GM21723 (cell line): ENCODE measurements at regions not wholly inside any gene's neighbourhood (a gene's known extent, or its start where the extent isn't known, plus 50 kb on each side); places are given as distances from the start of the nearest gene placed in this dataset.
A peak's percentile ranks its signal among the peaks of the same experiment; 100 is the strongest.
"Not testable (repeated sequence)": the region's sequence is repeated elsewhere in the genome, so short reads cannot be mapped to it uniquely, and the experiment has no call there.

Source experiments
- ATAC-seq: cut with Tn5 transposase; IDR thresholded peaks from one replicate; pipeline ENCODE4 v1.9.1; 2021; ENCODE audit warnings: mild to moderate bottlenecking, moderate library complexity; ENCODE audit not compliant: unreplicated experiment

DNA sequence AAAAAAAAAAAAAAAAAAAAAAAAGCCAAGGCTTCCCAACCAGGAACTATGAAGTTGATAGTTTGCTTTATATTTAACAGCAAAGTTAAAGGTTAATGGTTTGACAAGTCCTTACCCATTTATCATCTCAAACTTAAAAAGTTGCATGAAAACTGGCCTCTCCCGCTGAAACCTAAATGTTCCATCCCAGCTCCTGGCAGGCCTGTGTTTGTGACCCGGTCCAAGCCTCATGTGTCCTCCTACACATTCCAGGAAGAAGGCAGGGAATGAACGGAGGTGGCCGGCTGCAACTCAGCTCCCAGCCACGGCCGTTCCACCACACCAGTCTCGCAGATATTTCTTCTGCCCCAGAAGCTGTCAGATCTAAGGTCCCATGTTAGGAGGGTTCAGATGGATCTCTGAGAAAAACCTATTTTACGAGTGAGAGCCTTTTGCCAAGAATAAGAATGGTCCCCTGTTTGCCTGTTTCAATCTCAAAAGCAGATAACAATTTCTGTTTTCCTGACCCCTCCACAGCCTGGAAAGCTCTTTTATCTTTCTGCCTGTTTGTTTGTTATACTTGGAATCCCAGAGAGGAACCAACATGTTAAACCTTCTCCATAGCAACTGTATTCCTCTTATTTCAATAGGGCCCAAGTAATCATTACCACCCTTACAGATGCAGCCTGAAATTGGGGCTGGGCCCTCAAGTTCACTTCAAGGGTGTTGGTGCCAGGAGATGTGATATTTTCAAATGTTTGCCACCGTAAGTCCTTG, 56.5 kb downstream of the KCTD12 start:
- no peak for ATAC-seq

DNA sequence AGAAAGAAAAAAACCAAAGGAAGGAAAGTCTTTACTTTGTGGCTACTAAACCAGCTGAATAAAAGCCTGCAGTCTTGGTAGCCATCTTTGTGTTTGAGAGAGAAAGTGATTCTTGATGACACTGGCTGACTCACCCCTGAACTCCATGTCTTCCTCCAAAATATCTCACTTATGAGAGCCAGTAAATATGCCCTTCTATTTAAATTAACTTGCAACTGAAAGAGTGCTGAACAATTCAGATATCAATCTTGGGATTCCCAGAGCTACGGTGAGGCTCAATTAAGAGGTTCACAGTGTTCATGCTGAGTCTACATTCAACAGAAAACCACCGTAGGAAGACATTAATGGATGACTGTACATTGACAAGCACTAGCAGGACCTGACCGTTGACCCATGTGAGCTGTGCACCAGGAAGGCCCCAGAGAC, 57.9 kb downstream of the KCTD12 start:
- peak; percentile 64 for ATAC-seq

GRCh38 chr13:76826527-76826926, 59.7 kb downstream of the KCTD12 start:
- ATAC-seq, result no peak

DNA sequence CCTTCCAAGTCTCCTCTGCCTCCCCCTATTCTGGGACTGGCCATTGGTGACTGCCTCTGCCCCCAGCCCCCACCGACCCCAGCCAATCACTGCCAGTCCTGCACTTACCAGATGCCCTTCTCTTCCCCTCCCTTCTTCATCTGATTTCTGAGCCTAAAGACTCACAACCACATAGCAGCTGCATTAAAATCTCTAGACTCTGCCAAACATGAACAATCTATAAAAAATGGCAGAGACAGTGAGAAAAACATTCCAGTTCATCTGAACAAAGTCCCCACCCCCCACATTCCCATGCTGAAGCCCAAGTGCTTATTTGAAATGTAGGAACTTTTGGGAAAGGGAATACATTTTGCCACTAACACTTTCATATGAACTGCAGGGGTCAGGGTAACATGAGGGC, 60.8 kb downstream of the KCTD12 start:
- no peak for ATAC-seq

GRCh38 chr13:76823969-76824368, 62.2 kb downstream of the KCTD12 start:
- no peak for ATAC-seq

DNA sequence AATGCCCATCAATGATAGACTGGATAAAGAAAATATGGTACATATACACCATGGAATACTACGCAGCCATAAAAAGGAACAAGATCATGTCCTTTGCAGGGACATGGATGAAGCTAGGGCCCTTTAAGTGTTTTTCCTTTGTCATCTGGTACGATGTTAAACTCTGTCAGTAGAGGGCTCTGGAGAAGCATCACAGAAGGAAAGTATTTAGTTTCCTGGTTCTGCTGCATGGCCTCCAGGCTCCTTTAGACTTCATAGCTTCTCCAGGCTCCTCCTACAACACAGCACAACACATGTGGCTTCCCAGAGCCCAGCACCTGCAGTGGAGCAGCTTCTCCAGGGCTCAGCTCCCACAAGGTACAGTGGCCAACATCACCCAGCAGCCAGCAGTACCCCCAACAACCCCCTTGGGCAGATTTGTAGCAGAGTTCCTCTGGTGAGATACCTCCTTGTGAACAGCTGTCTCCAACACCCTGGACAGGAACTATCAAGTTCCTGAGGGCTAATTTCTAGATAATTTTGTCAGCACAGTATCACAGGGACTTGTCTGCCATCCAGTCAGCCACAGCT, 63.4 kb downstream of the KCTD12 start:
- ATAC-seq, result peak; percentile 69

DNA sequence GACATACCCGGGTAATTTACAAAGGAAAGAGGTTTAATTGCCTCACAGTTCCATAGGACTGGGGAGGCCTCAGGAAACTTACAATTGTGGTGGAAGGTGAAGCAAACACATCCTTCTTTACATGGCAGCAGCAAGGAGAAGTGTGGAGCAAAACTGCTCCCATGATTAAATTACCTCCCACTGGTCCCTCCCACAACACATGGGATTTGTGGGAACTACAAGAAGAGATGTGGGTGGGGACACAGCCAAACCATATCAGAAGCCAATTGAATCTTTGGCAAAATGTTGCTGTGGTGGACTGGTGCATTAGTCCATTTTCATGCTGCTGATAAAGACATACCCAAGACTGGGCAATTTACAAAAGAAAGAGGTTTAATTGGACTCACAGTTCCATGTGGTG, 65.0 kb downstream of the KCTD12 start:
- ATAC-seq, result not testable (repeated sequence)

GRCh38 chr13:76820759-76821158, 65.4 kb downstream of the KCTD12 start:
- no peak for ATAC-seq

GRCh38 chr13:76816394-76816793, 69.8 kb downstream of the KCTD12 start:
- ATAC-seq, result no peak

DNA sequence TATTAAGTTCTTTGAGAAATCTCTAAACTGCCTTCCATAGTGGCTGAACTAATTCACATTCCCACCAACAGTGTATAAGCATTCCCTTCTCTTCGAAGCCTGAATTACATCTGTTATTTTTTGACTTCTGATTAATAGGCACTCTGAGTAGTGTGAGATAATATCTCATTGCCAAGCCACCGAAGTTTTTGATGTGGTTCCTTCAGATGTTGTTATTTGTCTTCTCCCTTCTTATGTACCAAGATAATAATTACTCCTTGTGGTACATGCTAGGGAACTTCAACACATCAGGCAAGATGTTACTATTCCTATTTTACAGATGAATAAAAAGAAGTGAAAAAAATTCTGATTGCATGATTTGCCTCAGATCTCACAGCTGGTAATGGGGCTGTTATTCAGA, 70.9 kb downstream of the KCTD12 start:
- no peak for ATAC-seq

DNA sequence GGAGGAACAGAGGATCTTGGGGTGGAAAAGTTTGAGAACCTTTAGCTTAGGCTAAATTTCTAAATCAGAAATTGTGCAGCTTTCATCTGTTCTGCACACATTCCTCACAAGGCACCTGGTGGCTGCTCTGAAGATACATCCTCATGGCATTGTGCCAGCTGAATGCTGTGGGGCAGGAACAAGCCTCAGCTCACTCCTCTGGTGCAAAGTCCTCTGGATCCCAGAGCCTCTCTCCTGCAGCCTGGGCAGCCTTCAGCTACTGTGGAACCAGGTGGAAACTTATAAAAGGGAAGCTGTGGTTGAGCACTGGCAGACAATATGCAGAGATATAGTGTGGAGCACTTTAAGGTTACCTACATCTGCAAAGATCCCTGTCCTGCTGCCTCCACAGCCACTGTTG, 72.3 kb downstream of the KCTD12 start:
- ATAC-seq, result no peak

DNA sequence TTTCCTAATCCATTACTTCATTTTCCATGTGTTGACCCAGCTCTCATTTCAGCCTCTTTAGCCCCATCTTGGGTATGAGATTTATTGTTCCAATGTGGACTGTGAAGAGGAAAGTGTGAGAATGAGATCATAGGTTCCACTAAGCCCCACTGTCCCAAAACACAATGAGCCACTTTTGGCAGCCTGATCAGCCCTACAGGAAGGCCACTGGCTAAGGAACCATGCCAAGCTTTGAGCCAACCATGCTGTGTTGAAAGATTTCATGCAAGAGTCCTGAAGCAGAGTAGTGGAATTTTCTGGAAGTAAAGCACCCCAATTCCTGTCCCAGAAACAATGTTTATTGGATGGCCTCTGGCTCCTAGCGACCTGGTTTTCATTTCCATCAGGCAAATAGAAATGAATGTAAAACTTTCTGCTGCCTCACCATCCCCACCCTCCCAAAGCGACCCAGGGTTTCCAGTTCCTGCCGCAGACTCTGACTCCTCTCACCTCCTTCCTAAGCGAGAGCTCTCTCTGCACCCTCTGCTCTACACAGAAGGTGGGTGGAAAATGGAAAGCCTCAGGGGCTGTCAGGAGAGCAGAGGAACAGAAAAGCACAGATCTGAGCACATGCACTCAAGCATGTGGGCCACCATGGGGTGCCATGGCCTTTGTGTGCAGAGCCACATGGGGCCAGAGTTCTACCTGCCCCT, 73.1 kb downstream of the KCTD12 start:
- no peak for ATAC-seq

DNA sequence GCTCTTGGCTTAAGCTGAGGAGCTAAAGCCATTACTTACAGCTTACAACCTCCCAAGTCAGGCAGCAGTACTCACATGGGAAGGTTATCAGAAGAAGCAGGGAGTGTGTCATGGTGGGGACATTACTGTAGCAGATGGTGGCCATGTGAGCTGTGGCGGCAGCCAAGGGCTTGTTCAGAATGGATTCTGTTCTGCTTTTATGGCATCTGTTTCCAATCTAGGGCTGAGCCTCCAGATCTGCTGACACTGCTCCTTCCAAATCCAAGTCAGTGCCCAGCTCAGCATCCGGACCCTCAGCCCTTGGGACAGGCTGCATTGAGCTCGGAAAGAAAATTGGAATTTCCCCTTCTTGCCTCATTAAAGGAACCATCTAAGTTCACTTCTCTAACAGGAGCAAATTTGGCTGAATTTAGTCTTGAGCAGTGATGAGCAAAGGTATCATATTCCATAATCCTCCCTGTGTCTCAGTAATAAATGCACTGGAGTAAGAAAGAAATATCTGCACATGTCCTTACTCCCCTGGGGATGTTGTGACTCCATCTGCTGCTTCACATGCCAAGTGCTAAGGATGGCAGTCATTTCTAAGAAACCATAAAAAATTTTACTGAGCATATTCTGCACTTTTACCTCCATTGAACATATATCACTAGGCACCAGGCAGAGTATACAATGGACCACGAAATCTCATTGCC, 73.9 kb downstream of the KCTD12 start:
- no peak for ATAC-seq

DNA sequence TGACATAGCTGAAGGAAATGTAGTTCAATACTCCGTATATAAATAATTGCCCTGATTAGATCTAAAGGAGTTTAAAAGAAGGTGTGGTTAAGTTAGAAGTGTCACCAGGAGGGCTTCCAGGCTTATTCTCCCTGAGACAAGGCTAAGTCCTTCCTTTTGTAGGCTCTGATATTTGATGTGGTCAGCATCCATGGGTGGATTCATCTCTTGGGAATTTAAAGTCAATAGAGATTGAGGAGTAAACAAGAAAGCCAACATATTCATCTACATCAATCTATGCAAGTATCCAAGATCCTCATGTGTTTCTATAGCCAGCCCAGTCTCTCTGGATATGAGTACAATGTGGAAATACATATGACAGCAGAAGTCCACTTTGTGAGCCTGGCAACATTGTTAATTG, 76.8 kb downstream of the KCTD12 start:
- no peak for ATAC-seq

DNA sequence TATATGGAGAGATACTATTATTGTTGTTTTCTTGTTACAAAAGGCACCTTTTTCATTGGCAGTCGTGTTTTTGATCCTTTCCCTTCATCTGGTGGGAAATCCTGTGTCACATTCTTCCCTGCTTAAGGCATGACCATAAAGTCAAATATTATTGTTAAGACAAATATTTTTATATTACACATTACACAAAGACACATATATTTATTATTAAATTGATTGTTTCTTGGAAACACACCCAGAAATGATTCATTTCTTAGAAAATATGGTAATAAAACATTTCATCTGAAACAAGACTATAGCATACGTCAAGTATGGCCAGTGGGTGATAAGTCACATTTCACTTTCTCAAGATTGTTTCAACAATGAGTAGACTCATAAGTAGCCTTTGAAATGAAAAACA, 77.3 kb downstream of the KCTD12 start:
- ATAC-seq, result no peak

DNA sequence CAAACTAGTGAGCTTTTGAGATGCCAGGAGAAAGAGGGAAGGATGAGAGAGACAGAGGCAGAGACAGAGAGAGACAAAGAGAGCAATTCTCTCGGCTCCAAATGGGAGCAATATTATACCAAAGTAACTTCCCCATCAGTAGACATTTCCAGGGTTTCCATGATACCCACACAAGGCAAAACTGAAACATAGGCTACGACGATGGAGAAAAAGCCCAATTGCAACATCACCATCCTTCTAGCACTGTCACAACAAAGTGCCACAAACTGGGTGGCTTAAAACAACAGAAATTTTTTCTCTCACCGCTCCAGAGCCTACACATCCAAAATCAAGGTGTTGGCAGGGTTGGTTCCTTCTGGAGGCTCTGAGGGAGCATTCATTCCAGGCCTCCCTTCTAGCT, 81.4 kb downstream of the KCTD12 start:
- no peak for ATAC-seq

- ATAC-seq, result no peak
These were observed 82.4 kb downstream of the KCTD12 start for GRCh38 chr13:76803831-76804230.

- no peak for ATAC-seq
These were observed 85.3 kb downstream of the KCTD12 start for GRCh38 chr13:76800943-76801342.

DNA sequence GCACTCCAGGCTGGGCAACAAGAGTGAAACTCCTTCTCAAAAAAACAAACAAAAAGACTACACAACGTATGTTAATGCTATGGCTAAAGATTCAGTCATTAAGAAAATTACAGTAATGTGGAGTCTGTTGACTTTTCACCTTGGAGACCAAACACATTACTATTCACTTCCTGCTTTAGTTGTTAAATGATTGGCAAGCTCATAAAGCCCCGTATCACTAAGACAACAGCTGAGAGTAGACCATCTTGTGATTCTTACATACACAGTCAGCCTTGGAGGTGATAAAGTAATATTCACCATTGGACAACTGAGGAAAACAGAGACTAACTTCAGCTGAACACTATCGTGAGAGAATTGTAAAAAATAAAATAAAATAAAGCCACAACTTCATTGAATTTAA, 86.5 kb downstream of the KCTD12 start:
- ATAC-seq, result no peak

DNA sequence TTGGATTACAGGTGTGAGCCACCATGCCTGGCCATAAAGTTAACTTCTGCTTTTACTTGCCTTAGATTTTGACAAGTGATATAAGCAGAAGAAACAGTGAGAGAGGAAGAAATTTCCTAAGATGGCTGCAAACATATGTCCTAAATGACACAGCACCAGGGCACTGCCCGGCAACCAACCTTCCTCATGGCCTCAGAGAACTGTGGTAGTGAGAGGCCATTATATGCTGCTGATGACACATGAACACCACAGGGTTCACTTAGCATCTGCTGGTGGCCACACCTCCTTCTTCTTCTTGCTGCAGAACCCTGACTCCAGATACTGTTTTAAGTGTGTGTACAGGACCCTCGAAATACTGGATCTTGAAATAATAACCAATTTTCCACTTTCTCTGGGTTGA, 88.2 kb downstream of the KCTD12 start:
- ATAC-seq, result no peak

GRCh38 chr13:76797361-76797760, 88.8 kb downstream of the KCTD12 start:
- ATAC-seq, result no peak

GRCh38 chr13:76796851-76797250, 89.4 kb downstream of the KCTD12 start:
- ATAC-seq, result no peak
